ENCODE measurements at regions not wholly inside any gene's neighbourhood (a gene's known extent, or its start where the extent isn't known, plus 50 kb on each side); places are given as distances from the start of the nearest gene placed in this dataset.

DNA sequence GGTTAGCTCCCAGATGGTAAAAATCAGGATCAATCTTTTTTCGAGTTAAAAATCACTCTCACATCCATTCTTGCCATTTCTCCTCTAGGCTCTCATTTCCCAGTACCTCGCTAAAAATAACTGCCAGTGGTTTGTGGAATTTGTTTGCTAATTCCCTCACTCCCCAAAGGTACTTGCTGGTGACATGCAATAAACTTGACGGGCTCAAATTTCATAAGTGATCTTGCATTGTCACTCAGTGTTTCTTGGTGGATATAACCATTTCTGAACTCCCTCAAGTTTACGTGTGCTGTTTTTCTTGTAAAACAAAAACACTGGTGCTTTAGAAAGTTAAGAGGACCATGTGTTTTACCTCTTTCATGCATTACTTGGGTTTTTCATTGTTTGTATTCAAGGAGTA, 399.2 kb upstream of the MKI67 start:
- TF ChIP-seq EZH2 (IDR thresholded peaks at IDR 0.05; ENCODE audit: borderline replicate concordance, low read depth, low read length, severe bottlenecking): no peak
- TF ChIP-seq, protein P1, sequence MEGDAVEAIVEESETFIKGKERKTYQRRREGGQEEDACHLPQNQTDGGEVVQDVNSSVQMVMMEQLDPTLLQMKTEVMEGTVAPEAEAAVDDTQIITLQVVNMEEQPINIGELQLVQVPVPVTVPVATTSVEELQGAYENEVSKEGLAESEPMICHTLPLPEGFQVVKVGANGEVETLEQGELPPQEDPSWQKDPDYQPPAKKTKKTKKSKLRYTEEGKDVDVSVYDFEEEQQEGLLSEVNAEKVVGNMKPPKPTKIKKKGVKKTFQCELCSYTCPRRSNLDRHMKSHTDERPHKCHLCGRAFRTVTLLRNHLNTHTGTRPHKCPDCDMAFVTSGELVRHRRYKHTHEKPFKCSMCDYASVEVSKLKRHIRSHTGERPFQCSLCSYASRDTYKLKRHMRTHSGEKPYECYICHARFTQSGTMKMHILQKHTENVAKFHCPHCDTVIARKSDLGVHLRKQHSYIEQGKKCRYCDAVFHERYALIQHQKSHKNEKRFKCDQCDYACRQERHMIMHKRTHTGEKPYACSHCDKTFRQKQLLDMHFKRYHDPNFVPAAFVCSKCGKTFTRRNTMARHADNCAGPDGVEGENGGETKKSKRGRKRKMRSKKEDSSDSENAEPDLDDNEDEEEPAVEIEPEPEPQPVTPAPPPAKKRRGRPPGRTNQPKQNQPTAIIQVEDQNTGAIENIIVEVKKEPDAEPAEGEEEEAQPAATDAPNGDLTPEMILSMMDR (IDR thresholded peaks at IDR 0.05; ENCODE audit: borderline replicate concordance, extremely low read depth, low read length, poor library complexity, severe bottlenecking): no peak
